Neural progenitor cell (in vitro differentiated cells): ENCODE measurements at regions not wholly inside any gene's neighbourhood (a gene's known extent, or its start where the extent isn't known, plus 50 kb on each side); places are given as distances from the start of the nearest gene placed in this dataset.

Source experiments
- DNase-seq: peaks from one replicate; pipeline ENCODE4 v3.0.0-alpha.2; 2016; ENCODE audit warnings: low spot score
- H2AFZ ChIP-seq: fragments of 200-600 bp; sonication (generic); replicated peaks from 2 replicates; pipeline ENCODE4 v1.6.1; 2016; ENCODE audit warnings: antibody characterized with exemption
- H3F3A ChIP-seq: fragments of 200-600 bp; sonication (generic); 2 replicates; pipeline ENCODE4 v1.6.1; 2016; ENCODE audit warnings: antibody characterized with exemption, low read depth
- H3K27ac ChIP-seq: fragments of 200-600 bp; sonication (generic); 2 replicates; pipeline ENCODE4 v1.5.1; 2016; ENCODE audit warnings: mild to moderate bottlenecking
- H3K27me3 ChIP-seq: fragments of 200-600 bp; sonication (generic); 2 replicates; pipeline ENCODE4 v1.6.1; 2016; ENCODE audit warnings: mild to moderate bottlenecking, moderate library complexity
- H3K36me3 ChIP-seq: fragments of 200-600 bp; sonication (generic); 2 replicates; pipeline ENCODE4 v1.5.1; 2016
- H3K4me1 ChIP-seq: fragments of 200-600 bp; sonication (generic); 2 replicates; pipeline ENCODE4 v1.6.1; 2016; ENCODE audit warnings: mixed run types
- H3K4me2 ChIP-seq: fragments of 200-600 bp; sonication (generic); 2 replicates; pipeline ENCODE4 v1.6.1; 2016
- H3K4me3 ChIP-seq: fragments of 200-600 bp; sonication (generic); 2 replicates; pipeline ENCODE4 v1.5.1; 2016
- H3K79me2 ChIP-seq: fragments of 200-600 bp; sonication (generic); 2 replicates; pipeline ENCODE4 v1.6.1; 2016; ENCODE audit warnings: low read depth
- H3K9ac ChIP-seq: fragments of 200-600 bp; sonication (generic); 2 replicates; pipeline ENCODE4 v1.6.1; 2016
- H3K9me3 ChIP-seq: fragments of 200-600 bp; sonication (generic); 2 replicates; pipeline ENCODE4 v1.5.1; 2016; ENCODE audit warnings: low read depth
- H4K20me1 ChIP-seq: fragments of 200-600 bp; sonication (generic); 2 replicates; pipeline ENCODE4 v1.6.1; 2016; ENCODE audit warnings: low read depth
- H3K27ac Mint-ChIP-seq: 3 replicates; pipeline ENCODE4 v1.8.0; 2021; ENCODE audit warnings: mixed read lengths
- H3K27me3 Mint-ChIP-seq: 2 replicates; pipeline ENCODE4 v1.8.0; 2022; ENCODE audit warnings: low read depth, mild to moderate bottlenecking, inconsistent platforms, moderate library complexity, mixed read lengths; ENCODE audit not compliant: insufficient read depth
- H3K36me3 Mint-ChIP-seq: 3 replicates; pipeline ENCODE4 v1.8.0; 2021; ENCODE audit warnings: mixed read lengths
- H3K4me1 Mint-ChIP-seq: 3 replicates; pipeline ENCODE4 v1.8.0; 2021; ENCODE audit warnings: mixed read lengths
- H3K4me3 Mint-ChIP-seq: 3 replicates; pipeline ENCODE4 v1.8.0; 2021; ENCODE audit warnings: mild to moderate bottlenecking, moderate library complexity, mixed read lengths
- H3K9me3 Mint-ChIP-seq: 3 replicates; pipeline ENCODE4 v1.8.0; 2020; ENCODE audit warnings: mixed read lengths
- CTCF ChIP-seq: fragments of 200-600 bp; sonication (generic); IDR thresholded peaks from 2 replicates; pipeline ENCODE4 v1.5.1; 2017; ENCODE audit warnings: antibody characterized with exemption, mild to moderate bottlenecking
- EZH2 ChIP-seq: fragments of 200-600 bp; sonication (generic); IDR thresholded peaks from 2 replicates; pipeline ENCODE4 v1.6.1; 2017; ENCODE audit warnings: antibody characterized with exemption, mild to moderate bottlenecking, moderate library complexity
- EZH2phosphoT487 ChIP-seq: fragments of 200-600 bp; sonication (generic); IDR thresholded peaks from 2 replicates; pipeline ENCODE4 v1.6.1; 2017; ENCODE audit warnings: antibody characterized with exemption

GRCh38 chr3:101941318-101942040 lies 92.2 kb downstream of the NFKBIZ start:
- no peaks in the 10 kb centered on the region for H3K27me3 Mint-ChIP-seq
- no peaks in the 10 kb centered on the region for H3K9me3 Mint-ChIP-seq
- Histone ChIP-seq H3K9me3 (no peaks in the 10 kb centered on the region), H2AFZ (no peak overlapping the region), H3K4me1 (no peaks in the 10 kb centered on the region), H3K79me2 (no peaks in the 10 kb centered on the region), H3K36me3 (no peaks in the 10 kb centered on the region), H3K9ac (no peak overlapping the region), H3K27me3 (no peaks in the 10 kb centered on the region), H4K20me1 (no peaks in the 10 kb centered on the region), H3K4me3 (no peak overlapping the region), H3F3A (no peaks in the 10 kb centered on the region), H3K27ac (no peak overlapping the region), H3K4me2 (no peak overlapping the region)
- H3K27ac Mint-ChIP-seq, result no peak overlapping the region
- H3K4me1 Mint-ChIP-seq, result no peaks in the 10 kb centered on the region
- no peaks in the 10 kb centered on the region for H3K36me3 Mint-ChIP-seq
- DNase-seq, result no peak
- no peak for TF ChIP-seq CTCF
- TF ChIP-seq EZH2, result no peak
- TF ChIP-seq EZH2phosphoT487, result no peak
- no peak overlapping the region for H3K4me3 Mint-ChIP-seq

GRCh38 chr3:101942356-101942755 lies 93.0 kb downstream of the NFKBIZ start:
- no peaks in the 10 kb centered on the region for H3K9me3 ChIP-seq
- no peaks in the 10 kb centered on the region for H4K20me1 ChIP-seq
- H3K27me3 ChIP-seq, result no peaks in the 10 kb centered on the region
- no peak for DNase-seq
- no peak overlapping the region for H3K4me2 ChIP-seq
- H2AFZ ChIP-seq, result peak overlapping the region; percentile 18
- H3K27ac ChIP-seq, result no peak overlapping the region
- Mint-ChIP-seq H3K4me1 (no peaks in the 10 kb centered on the region), H3K27me3 (no peaks in the 10 kb centered on the region), H3K36me3 (no peaks in the 10 kb centered on the region), H3K27ac (no peak overlapping the region), H3K9me3 (no peaks in the 10 kb centered on the region), H3K4me3 (no peak overlapping the region)
- H3K79me2 ChIP-seq, result no peaks in the 10 kb centered on the region
- TF ChIP-seq EZH2, result no peak
- no peak for TF ChIP-seq CTCF
- no peak for TF ChIP-seq EZH2phosphoT487
- H3F3A ChIP-seq, result no peaks in the 10 kb centered on the region
- H3K4me3 ChIP-seq, result no peak overlapping the region
- no peaks in the 10 kb centered on the region for H3K36me3 ChIP-seq
- H3K9ac ChIP-seq, result no peak overlapping the region
- no peaks in the 10 kb centered on the region for H3K4me1 ChIP-seq

- H3K9me3 ChIP-seq, result no peaks in the 10 kb centered on the region
- no peak overlapping the region for H3K27ac ChIP-seq
- Mint-ChIP-seq H3K4me3 (no peak overlapping the region), H3K9me3 (no peaks in the 10 kb centered on the region), H3K36me3 (no peaks in the 10 kb centered on the region), H3K27me3 (peaks cover 2% of the 10 kb centered on the region), H3K4me1 (no peaks in the 10 kb centered on the region), H3K27ac (no peak overlapping the region)
- no peaks in the 10 kb centered on the region for H3F3A ChIP-seq
- H3K27me3 ChIP-seq, result no peaks in the 10 kb centered on the region
- H3K79me2 ChIP-seq, result no peaks in the 10 kb centered on the region
- H2AFZ ChIP-seq, result no peak overlapping the region
- no peak overlapping the region for H3K4me3 ChIP-seq
- H3K4me2 ChIP-seq, result no peak overlapping the region
- no peaks in the 10 kb centered on the region for H3K4me1 ChIP-seq
- no peaks in the 10 kb centered on the region for H4K20me1 ChIP-seq
- H3K9ac ChIP-seq, result no peak overlapping the region
- DNase-seq, result no peak
- TF ChIP-seq EZH2, result no peak
- TF ChIP-seq CTCF, result no peak
- TF ChIP-seq EZH2phosphoT487, result no peak
- no peaks in the 10 kb centered on the region for H3K36me3 ChIP-seq
Measured at GRCh38 chr3:101943029-101943428, 93.7 kb downstream of the NFKBIZ start.
